Activated CD4-positive, alpha-beta T cell treated with anti-CD3 and anti-CD28 coated beads, Interleukin-2, amount 50 U/mL, for 1 hour (primary cell): ENCODE measurements at regions not wholly inside any gene's neighbourhood (a gene's known extent, or its start where the extent isn't known, plus 50 kb on each side); places are given as distances from the start of the nearest gene placed in this dataset.

Experiments
- DNase-seq: peaks from one replicate; pipeline ENCODE4 v3.0.0-alpha.2; 2020

- DNase-seq, result no peak
Measured at GRCh38 chr16:13766334-13766733, 153.6 kb upstream of the ERCC4 start.

- DNase-seq, result no peak
Measured at GRCh38 chr16:13767215-13767614, 152.7 kb upstream of the ERCC4 start.

- DNase-seq, result no peak
Measured at GRCh38 chr16:13768471-13768870, 151.5 kb upstream of the ERCC4 start.

GRCh38 chr16:13770436-13770835 is 149.5 kb upstream of the ERCC4 start:
- DNase-seq, result no peak

- no peak for DNase-seq
Measured at GRCh38 chr16:13772782-13773181, 147.2 kb upstream of the ERCC4 start.

- no peak for DNase-seq
Measured at GRCh38 chr16:13779676-13780075, 140.3 kb upstream of the ERCC4 start.

- no peak for DNase-seq
Measured at GRCh38 chr16:13780406-13781168, 139.4 kb upstream of the ERCC4 start.

- no peak for DNase-seq
Measured at GRCh38 chr16:13781169-13781564, 138.8 kb upstream of the ERCC4 start.

GRCh38 chr16:13781575-13782338 is 138.2 kb upstream of the ERCC4 start:
- no peak for DNase-seq

- DNase-seq, result no peak
Measured at GRCh38 chr16:13791095-13791494, 128.9 kb upstream of the ERCC4 start.

GRCh38 chr16:13793841-13794409 is 126.0 kb upstream of the ERCC4 start:
- no peak for DNase-seq

- no peak for DNase-seq
Measured at GRCh38 chr16:13795131-13795530, 124.8 kb upstream of the ERCC4 start.

- DNase-seq, result no peak
Measured at GRCh38 chr16:13797718-13798117, 122.2 kb upstream of the ERCC4 start.

- DNase-seq, result no peak
Measured at GRCh38 chr16:13798211-13798610, 121.7 kb upstream of the ERCC4 start.

GRCh38 chr16:13803974-13804373 is 116.0 kb upstream of the ERCC4 start:
- no peak for DNase-seq

GRCh38 chr16:13805951-13806350 is 114.0 kb upstream of the ERCC4 start:
- DNase-seq, result no peak

- no peak for DNase-seq
Measured at GRCh38 chr16:13806671-13807070, 113.3 kb upstream of the ERCC4 start.

- no peak for DNase-seq
Measured at GRCh38 chr16:13808102-13808501, 111.9 kb upstream of the ERCC4 start.

GRCh38 chr16:13809765-13810164 is 110.2 kb upstream of the ERCC4 start:
- no peak for DNase-seq

- DNase-seq, result peak; percentile 0
Measured at GRCh38 chr16:13811834-13812233, 108.1 kb upstream of the ERCC4 start.

GRCh38 chr16:13816701-13817100 is 103.3 kb upstream of the ERCC4 start:
- no peak for DNase-seq

- DNase-seq, result no peak
Measured at GRCh38 chr16:13823501-13823900, 96.5 kb upstream of the ERCC4 start.

- DNase-seq, result no peak
Measured at GRCh38 chr16:13829697-13830299, 90.2 kb upstream of the ERCC4 start.

- no peak for DNase-seq
Measured at GRCh38 chr16:13833515-13833914, 86.4 kb upstream of the ERCC4 start.
